ENCODE measurements at regions not wholly inside any gene's neighbourhood (a gene's known extent, or its start where the extent isn't known, plus 50 kb on each side); places are given as distances from the start of the nearest gene placed in this dataset.

DNA sequence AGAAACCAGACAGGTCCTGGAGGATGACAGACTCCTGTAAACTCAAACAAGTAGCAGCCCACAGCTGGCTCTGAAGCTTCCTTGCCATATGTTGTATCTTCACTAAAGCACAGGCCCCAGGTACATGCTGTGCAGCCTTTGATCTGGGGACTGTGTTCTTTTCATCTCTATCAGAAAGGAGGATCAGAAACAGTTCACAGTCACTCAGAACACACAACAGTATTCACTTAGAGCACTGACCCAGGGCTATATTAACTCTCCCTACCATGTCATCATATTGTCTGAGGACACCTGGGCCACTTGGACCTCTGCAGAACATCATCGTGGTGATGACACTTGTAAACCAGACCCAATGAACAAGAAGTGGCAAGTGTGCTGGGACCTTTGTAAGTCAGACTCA, 222.0 kb downstream of the SETD4 start:
- TF ChIP-seq, protein P1, sequence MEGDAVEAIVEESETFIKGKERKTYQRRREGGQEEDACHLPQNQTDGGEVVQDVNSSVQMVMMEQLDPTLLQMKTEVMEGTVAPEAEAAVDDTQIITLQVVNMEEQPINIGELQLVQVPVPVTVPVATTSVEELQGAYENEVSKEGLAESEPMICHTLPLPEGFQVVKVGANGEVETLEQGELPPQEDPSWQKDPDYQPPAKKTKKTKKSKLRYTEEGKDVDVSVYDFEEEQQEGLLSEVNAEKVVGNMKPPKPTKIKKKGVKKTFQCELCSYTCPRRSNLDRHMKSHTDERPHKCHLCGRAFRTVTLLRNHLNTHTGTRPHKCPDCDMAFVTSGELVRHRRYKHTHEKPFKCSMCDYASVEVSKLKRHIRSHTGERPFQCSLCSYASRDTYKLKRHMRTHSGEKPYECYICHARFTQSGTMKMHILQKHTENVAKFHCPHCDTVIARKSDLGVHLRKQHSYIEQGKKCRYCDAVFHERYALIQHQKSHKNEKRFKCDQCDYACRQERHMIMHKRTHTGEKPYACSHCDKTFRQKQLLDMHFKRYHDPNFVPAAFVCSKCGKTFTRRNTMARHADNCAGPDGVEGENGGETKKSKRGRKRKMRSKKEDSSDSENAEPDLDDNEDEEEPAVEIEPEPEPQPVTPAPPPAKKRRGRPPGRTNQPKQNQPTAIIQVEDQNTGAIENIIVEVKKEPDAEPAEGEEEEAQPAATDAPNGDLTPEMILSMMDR (IDR thresholded peaks at IDR 0.05) = no peak
- DNase-seq (ENCODE audit: low spot score) (no peak), ATAC-seq (ENCODE audit: low FRiP score) (no peak)

DNA sequence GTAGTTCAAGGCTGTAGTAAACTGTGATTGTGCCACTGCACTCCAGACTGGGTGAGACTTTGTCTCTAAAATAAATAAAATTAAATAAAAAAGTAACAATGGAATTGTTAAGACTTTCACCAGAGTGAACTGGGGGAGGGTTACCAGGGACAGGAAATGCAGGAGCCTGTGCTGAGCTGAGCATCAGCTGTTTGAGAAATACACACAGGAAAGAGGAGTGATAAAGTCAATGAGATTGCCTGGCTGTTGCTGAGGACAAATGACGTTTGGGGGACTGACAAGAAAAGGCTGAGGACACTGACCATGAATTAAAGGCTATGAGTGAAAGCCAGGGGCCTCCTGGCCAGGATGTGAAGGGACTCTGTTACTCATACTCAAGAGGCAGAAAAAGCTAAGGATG, 226.3 kb downstream of the SETD4 start:
- TF ChIP-seq, protein P1 (IDR thresholded peaks at IDR 0.05) = no peak
- no peak for DNase-seq (ENCODE audit: low spot score)
- no peak for ATAC-seq (ENCODE audit: low FRiP score)

DNA sequence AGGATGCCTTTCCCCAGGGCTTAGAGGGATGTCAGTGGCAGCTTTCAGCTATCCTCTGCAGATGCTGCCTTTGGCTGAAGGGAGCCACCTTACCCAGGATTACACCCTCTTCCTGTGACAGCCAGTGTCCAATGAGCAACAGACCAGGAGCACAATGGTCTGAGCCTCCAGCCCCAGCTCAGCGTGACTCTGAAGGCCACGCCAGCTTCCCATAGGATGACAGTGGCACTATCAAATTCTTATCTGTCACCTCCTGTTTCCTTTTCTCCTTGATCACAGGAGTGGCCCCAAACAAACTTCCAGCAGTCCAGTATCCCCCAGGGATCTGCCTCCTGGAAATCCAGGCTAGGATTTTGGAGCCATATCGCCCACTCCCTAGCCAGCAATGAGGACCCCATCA, 226.9 kb downstream of the SETD4 start:
- no peak for DNase-seq (ENCODE audit: low spot score)
- TF ChIP-seq, protein P1 (IDR thresholded peaks at IDR 0.05) = no peak
- no peak for ATAC-seq (ENCODE audit: low FRiP score)

DNA sequence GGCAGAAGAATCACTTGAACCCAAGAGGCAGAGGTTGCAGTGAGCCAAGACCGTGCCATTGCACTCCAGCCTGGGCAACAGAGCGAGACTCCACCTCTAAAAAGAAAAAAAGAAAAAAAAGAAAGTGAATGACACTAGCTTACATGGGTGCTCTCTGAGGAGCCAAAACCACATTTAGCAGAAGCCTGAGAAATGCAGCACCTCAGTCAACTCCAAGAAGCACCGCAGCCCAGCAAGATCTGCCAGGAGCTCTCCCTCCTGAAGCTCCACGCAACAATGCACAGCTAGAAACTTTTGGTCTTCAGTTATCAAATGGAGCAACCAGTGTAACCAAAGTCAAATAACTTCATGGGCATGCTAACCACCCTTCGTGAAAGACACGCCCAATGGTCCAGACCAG, 229.1 kb downstream of the SETD4 start:
- DNase-seq (ENCODE audit: low spot score) (no peak), ATAC-seq (ENCODE audit: low FRiP score) (no peak)
- TF ChIP-seq, protein P1 (IDR thresholded peaks at IDR 0.05) = no peak

DNA sequence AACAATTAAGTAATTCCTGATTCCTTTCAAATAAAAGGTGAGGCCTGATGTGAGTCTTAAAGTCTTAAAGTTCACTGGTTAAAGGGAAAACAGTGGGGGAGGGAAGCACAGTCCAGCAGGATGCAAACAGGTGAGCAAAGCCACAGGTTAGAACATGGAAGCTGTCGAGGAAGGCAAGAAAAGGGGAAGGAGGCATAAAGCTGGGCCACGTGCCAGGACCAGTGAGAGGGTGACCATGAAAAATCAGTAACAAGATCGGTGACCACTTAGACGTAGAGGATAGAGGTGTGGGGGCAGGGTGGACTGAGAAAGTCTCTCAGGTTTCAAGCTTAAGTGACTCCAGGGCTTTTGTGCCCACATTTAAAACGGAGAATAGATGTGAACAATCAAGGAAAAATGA, 231.3 kb downstream of the SETD4 start:
- no peak for ATAC-seq (ENCODE audit: low FRiP score)
- TF ChIP-seq, protein P1 (IDR thresholded peaks at IDR 0.05) = no peak
- DNase-seq (ENCODE audit: low spot score) = no peak

DNA sequence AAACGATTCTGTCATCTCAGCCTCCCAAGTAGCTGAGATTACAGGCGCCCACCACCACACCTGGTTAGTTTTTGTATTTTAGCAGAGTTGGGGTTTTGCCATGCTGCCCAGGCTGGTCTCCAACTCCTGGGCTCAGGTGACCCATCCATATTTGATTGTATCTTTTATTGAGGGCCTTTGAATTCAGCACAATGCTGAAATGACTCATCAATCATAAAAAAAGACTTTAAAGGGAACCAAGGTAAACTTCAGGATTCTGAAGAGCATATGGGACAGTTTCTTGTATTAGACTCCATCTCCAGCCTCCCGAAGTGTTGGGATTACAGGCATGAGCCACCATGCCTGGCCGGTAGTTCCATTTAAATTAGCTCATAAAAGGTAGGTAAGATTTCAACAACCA, 232.2 kb downstream of the SETD4 start:
- no peak for DNase-seq (ENCODE audit: low spot score)
- TF ChIP-seq, protein P1 (IDR thresholded peaks at IDR 0.05) = no peak
- no peak for ATAC-seq (ENCODE audit: low FRiP score)

DNA sequence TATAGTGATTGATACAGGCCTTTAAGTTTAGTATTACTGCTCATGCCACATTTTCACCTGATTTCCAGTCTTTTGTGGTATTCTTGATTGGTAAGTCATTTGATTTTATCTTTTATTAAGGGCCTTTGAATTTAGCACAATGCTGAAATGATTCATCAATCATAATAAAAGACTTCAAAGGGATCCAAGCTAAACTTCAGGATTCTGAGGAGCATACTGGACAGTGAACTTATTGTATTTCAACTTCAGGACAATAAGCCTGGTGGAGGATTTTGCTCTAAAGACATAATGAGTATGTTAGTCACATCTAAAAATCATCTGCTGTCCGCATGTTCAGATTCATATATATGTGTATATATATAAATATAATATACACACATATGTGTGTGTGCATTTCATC, 233.3 kb downstream of the SETD4 start:
- TF ChIP-seq, protein P1 (IDR thresholded peaks at IDR 0.05) = no peak
- no peak for ATAC-seq (ENCODE audit: low FRiP score)
- no peak for DNase-seq (ENCODE audit: low spot score)
